HG03045 (cell line): ENCODE measurements at regions not wholly inside any gene's neighbourhood (a gene's known extent, or its start where the extent isn't known, plus 50 kb on each side); places are given as distances from the start of the nearest gene placed in this dataset.
"Not testable (repeated sequence)": the region's sequence is repeated elsewhere in the genome, so short reads cannot be mapped to it uniquely, and the experiment has no call there.

ENCODE experiments used
- ATAC-seq: cut with Tn5 transposase; IDR thresholded peaks from one replicate; pipeline ENCODE4 v1.9.1; 2021; ENCODE audit warnings: mild to moderate bottlenecking, moderate library complexity; ENCODE audit not compliant: unreplicated experiment

DNA sequence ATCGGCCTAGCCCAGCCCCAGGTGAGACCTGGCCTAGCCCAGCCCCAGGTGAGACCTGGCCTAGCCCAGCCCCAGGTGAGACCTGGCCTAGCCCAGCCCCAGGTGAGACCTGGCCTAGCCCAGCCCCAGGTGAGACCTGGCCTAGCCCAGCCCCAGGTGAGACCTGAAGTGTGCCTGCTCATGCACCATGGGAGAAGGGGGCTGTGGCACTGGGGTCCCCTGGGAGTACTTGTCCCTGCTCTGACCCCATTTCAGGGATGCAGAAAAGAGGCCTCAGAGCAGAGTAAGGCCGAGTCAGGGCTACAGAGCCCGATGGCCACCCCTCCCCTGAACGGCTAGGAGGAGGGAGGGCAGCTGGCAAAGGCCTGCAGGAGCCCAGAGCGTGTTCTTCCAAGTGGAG is 129.6 kb downstream of the CRYBB2 start:
- ATAC-seq: not testable (repeated sequence)

DNA sequence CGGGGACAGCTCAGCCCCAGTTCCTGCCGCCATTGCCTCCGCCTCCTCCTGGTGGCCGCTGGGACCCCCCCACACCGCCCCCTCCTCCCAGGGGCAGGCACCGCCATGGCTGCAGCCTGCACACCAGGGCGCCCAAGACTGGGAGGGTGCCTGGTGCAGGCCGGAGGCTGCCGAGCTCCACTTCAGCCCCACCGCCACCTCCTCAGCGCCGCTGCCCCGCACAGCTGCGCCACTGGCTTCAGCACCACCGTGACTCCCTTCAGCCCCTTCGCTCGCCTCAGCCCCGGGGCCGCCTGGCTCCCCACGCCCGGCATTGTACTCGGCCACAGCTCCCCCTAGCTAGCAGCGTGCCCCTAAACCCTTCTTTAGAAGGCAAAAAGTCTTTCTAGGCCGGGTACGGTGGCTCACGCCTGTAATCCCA is 131.1 kb downstream of the CRYBB2 start:
- no peak for ATAC-seq

DNA sequence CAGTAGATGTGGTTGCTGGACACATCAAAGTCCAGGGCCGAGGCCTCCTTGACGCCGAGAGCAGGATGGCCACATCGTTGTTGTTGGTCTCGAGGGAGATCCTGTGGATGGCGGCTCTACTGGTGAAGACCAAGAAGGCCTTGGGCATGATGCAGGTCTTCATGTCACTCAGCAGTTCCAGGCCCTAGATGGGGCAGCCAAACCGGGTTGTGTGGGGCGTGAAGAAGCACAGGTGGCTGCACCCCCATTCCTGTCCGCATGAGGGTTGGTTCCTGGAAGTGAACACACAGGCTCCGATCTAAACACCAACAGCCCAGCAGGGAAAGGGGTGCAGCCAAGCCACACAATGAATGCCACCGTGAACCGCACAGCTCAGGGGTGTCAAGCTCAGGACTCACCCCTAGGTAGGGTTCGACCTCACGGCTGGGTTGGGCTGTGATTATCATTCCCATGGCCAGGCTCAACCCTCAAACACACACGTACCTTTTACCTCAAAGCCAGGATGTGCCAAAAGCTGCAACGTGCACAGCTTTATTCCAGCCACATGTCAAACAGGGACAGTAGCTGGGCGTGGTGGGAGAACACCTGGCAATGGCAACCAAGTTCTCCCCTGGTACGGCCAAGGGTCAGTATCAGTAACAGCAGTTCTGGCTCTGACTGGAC is 132.3 kb downstream of the CRYBB2 start:
- no peak for ATAC-seq

DNA sequence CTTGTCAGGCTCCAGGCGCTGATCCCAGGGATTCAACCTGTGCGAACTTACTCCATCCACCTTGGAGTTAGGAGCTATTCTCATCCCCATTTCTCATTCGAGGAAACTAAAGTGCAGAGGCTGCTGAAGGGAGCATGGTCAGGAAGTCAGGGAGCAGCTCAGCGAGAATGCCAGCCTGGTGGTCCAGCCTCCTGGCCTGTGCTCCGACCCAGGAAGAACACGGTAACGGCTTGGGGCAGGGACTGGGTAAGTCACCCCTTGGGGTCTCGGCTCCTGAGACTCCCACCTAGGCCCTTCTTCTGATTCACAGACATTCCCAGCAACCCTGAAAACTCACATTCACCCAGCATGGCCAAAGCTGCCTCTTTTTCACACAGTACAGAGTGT is 132.8 kb downstream of the CRYBB2 start:
- no peak for ATAC-seq

DNA sequence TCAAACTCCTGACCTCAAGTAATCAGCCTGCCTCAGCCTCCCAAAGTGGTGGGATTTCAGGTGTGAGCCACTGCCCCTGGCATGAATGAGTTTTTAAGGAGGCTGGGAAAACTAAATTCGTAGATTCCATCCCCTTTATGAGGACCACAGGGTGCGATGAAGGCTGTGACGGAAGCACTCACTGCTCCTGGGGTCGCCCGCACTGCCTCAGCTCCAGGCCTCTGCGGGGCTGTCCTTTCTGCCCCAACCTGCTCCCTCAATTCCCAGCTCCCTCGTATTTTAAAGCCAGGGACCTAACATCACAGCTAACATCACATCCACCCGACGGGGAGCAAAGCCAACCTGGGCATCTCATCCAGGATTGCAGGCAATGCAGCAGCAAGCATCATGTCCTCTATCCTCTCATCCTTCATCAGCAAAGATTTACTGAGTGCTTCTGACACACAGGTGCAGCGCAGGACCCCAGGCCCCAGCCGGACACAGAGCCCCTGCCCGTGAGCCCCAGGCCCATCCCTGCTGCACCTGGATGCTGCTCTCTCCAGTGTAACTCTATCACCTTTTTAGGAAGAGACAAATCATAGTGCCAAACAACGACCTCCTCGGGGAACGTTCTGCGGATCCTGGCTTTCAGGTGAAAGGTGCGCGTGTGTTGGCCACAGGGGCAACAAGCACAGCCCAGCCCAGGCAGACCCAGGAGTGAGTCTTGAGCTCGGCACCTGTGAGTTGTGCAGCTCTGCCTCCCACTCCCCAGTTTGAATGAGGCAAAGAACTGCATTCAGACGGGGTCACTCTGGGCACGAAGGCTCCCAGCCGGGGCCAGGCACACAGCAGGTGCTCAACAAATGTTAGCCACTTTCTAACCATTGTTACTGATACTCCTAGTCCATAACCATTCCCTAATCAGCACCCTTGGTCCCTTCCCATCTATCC is 134.3 kb downstream of the CRYBB2 start:
- no peak for ATAC-seq

DNA sequence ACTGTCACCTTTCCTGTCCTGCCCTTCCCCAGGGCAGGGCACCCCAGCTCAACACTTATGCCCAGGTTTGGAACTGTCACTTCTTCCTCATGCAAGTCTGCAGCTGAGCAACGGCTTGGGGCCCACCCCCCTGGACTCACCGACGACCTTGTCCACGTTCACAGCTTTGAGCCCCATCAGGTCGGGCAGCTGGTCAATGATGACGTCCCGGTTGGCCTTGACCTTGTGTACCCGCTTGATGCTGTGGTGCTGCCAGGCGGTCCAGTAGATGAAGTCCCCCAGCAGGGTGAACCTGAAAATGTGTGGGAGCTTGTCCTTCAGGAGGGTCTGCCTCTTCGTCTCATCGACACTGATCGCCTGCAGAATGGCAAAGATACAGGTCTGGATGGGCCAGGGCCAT is 135.0 kb downstream of the CRYBB2 start:
- no peak for ATAC-seq

DNA sequence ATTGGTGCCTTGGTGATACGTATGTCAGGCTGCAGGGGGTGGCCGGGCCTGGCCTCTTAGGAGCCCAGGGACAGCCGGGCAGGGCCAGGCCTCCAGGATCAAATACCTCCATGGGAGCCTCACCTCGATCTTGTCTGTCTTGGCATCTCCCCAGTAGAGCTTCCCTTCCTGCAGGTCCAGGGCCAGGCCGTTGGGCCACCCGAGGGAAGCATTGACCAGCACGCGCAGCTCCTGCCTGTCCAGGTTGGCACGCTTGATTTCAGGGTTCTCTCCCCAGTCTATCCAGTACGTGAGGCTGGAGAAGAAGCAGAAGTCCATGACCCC is 137.7 kb downstream of the CRYBB2 start:
- no peak for ATAC-seq

DNA sequence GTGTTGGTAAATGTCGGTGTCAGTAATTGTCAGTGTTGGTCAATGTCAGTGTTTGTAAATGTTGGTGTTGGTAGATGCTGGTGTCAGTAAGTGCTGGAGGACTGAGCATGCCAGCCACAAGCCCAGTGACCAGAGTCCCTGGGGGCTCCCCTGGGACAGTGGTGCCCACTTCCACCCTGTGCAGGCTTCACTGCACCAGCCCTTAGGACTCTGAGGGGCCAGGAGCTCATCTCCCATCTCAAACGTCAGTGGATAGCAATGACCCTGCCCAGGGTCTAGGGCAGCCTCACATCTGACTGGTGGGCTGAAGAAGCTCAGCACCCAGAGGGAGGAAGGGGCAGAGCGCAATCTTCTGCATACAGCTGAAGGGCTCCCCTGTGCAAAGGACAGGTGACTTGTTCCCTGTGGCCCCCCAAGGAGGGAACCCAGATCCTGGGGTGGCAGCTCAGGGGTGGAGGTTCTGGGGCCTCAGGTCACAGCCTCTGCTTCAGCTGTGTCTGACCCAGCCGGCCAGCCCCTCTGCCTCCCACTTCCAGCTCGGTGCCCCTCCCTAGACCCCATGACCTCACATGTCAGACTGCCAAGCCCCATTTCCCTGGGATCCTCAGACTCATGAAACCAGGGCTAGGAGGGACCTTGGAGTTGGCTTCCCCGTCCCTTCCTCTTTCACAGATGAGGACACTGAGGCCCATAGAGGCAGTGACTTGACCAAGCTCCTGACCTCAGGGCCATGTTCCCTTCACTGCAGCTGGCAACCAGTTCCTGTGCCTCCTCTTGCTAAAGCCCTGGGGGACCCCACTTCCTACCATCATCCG is 138.4 kb downstream of the CRYBB2 start:
- ATAC-seq: no peak

DNA sequence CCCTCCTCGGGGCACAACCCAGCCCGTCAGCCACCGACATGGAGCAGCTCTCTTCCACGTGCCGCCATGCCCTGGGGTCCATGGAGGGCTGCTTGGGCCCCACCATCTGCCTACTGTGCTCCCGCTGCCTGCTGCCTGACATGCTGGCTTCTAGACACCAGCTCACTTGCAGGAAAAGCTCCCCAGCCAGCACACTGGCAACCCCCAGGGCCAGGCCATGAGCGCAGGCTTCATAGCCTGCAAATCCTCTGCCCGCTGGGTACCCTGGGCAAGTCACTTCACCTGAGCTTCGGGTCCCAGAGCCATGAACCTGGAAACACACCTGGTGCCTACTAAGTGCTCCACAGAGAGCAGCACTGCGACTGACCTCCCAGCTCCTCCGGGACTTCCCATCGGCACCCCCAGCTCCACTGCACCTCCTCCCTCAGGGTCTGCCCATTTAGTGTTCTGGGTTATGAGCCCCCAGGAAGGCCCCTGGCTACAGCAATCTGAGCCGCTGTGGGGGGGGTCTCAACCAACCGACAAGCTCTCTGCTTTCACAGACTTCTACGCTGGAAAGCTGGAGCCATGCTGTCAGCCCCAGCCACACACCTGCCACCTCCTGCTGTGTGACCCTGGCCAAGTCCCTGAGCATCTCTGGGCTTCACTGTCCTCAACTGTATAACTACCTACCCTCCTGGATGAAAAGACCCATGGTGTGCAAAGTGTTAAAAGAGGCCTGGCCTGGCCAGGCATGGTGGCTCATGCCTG is 139.2 kb downstream of the CRYBB2 start:
- ATAC-seq: no peak

DNA sequence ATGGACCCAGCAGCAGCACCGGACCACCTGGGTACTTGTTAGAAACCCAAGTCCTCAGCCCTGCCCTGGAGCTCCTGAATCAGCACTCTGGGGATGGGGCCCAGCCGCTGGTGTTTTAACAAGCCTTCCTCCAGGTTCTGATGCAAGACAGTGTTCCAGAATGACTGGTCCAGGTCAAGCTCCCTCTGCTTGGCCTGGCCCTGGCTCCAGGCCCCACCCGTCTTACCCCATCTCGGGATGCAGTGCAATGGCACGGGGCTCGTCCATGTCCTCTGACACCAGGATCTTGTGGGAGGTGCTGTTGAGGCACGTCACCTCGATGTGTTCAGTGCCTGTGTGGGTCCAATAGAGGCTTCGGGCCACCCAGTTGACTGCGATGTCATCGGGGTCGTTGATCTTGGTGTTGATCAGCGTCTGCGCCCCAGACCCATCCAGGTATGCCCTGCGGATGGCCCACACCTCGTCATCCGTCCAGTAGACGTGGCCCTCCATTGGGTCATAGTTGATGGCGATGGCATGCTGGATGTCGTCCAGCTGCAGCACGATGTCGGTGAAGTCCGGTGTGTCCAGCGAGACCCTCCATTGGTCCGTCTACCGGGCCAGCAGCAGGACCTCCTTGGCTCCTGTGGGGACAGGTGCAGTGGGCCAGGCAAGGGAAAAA is 140.3 kb downstream of the CRYBB2 start:
- ATAC-seq: no peak

DNA sequence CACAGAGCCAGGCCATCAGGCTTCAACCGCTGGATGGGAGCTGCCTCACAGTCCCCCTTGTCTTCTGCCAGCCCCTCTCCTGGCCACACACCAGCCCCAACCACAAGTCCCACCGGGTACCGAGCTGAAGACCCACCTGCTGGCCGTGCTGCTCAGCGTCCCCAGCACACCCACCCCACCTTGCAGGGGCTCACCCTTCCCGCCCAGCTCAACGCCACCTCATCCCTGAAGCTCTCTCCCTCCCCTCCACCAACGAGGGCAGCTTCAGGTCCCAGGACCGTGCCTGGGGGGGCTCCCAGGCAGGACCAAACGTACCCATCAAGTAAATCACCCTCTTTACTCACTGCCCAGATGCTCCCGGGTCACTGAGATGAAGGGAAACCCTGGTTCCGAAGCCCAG is 141.0 kb downstream of the CRYBB2 start:
- ATAC-seq: no peak

DNA sequence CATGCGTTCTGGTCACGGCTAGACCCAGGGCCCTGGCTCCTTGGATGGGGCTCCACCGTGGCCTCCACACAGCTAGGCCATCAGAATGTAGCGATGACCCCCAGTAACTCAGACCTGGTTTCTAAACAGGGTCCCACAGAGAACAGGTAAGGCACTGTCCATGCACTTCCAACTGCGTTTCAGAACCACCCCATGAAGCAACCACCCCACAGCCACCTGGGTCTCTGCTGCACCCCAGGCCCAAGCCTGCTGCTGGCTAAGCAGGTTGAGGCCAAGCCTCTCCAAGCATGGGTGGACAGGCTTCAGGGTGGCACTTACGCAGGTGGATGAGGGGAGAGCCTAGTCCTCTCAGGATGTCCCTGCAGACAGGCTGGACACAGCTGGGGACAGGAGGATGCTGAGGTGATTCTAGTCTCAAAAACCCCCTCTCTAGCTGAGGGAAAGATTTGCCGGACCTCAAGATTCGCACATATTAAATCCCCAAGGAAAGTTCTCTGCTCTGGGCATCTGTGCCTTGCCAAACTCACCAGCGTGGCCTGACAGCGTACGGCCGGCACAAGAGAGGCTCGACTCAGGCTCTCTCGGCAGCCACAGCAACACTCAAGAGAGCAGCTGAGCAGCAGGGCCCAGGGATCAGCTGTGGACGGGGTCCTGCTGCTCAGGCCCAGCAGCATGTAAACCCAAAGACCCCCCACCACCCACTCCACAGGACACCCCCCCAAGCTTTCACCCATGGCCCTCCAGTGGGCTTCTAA is 141.6 kb downstream of the CRYBB2 start:
- ATAC-seq: no peak

DNA sequence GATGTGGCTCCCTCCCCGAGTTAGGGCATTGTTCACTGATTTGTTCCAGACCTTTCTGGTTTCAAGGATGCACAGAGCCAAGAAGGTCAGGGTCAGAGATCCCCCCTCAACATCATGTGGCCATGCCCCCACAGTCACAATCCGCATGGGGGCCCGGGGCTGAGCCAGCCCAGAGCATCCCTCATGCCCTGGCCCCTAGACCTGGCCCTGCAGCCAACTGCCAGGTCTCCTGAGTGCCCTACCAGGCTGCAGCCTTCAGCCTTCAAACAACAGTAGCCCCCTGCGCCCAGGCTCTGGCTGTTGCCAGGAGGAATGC is 142.4 kb downstream of the CRYBB2 start:
- no peak for ATAC-seq

DNA sequence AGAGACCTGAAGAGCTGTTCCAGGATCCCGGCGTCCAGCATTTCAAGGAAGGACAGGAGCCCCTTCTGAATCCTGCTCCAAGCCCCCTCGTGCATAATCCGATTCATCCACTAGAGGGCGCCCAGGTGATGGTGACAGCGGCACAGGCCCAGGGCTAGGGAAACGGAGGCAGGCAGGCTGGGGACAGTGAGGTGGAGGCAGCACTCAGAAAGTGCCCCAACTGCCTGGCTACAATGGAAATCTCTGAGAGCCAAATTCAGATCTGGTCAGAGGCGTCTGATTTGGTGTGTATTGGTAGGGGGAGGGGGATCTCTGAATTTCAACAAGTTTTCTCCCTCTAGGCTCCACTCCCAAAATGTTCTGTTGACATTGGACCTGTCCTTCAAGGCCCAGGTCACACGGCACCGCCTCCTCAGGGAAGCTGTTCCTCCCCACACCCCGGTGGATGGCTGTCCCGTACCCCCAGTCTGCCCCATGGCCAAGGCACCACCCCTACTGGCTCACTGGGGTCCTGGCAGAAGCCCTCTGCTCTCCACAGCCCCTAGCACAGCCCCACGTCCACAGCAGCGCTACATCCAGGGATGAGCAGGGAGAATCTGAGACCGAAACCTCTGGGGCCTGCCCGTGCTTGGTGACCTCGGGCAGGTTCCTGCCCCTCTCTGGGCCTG is 142.9 kb downstream of the CRYBB2 start:
- no peak for ATAC-seq

DNA sequence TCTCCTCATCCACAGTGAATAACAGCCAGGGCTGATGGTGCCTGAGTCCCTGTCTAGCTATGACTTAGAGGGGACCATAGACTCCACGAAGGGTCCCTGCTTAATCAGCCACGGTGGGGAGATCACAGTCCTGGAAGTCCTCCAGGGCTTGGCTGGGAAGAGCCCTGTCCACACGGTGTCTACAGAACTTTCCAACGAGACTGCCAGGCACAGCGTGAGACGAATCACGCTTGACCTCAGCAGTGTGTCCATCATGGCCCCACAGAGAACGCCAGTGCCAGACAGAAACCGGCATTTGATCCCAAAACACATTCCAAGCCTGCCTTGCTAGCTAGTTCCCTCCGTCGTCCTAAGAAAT is 143.4 kb downstream of the CRYBB2 start:
- ATAC-seq: no peak

DNA sequence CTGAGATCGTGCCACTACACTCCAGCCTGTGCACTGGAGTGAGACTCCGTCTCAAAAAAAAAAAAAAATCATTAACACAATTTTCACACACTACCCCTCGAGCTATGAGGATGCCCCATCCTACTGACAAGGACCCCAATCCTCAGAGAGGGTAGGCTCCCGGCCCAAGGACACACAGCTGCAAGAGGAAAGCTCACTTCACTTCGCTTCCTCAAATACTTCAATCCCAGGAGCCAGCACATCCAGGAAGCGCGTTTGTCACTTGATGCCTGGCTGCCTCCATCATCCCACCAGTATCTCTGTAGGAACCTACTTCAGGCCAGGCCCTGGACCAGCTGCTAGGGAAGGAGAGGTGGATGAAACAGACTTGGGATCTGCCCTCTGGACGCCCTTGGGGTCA is 144.0 kb downstream of the CRYBB2 start:
- no peak for ATAC-seq

DNA sequence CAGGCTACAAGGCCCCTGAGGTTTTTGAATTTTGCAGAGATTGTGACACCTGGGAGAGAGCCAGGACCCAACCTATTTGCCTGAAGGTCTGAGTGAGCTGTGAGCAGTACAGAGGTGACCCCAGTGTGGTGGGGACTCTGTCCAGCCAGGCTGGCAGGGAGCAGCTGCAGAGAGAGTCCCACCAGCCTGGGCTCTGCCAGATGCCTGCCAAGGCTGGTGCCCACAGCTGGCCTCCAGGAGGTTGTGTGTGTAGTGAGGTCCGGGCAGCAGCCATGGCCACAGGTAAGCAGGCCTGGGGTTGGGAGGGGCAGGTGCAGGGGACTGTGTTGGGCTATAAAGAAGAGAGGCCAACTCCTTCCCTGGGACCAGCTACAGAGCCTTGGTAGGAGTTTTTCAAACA is 144.8 kb downstream of the CRYBB2 start:
- ATAC-seq: no peak

DNA sequence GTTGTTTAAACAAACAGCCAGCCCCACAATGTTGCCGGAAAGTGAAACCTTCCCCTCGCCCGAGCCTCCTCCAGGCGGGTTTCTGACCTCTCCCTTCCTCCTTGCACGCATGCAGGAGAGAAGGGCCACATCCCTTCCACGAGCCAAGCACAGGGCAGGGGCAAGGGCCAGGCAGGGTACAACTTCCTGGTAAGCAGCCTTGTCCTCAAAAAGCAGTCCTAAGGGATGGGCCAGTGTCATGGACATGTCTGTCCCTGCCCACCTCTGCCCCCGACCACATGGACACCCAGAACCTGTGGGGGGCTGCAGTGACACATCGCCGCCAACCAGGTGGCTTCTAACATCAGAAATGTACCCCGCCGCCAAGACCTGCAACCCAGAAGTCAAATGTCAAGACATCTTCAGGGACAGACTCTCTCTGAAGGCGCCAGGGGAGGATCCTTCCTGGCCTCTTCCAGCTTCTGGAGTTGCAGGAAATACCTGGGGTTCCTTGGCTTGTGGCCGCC is 145.3 kb downstream of the CRYBB2 start:
- no peak for ATAC-seq
